Glomerular visceral epithelial cell (primary cell): ENCODE measurements at regions not wholly inside any gene's neighbourhood (a gene's known extent, or its start where the extent isn't known, plus 50 kb on each side); places are given as distances from the start of the nearest gene placed in this dataset.

ENCODE experiments used
- DNase-seq: peaks from one replicate; pipeline ENCODE4 v3.0.0-alpha.2; 2016; ENCODE audit errors: extremely low spot score

DNA sequence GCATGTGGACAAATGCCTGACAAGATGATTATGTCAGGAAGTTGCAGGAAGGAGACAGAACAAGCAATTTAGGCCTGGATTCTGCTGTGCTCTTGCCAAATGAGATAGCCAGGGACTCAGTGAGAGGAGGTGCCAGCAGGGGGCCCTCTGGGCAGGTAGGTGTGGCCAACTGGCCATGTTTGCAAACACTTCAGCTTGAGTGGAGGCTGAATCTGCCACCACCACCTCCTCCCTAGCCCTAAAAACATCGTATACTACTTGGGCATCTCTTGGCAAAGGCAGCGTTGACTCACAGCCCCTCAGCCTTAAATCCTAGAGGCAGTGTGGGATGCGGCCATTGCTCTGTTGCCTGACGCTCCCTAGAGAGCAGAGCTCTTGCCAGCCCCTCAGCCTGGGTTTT, 95.1 kb upstream of the PLET1 start:
- DNase-seq, result no peak

DNA sequence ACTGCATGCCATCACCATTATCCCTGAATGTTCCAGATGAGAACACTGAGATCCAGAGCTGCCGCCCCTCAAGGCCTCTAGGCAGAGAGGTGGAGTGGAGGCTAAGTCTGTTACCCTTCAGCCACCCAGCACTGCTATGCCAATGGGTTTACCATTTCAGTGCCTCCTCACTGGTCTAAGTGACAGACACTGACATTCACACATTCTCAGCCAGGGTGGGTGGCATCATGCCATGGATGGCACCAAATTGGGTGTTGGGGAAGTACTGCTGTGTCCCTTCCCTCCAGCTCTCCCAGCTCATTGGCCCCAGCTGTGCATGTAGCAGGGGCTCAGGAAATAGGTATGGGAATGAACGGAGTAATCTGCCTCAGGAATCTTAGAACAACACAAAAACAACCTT, 96.8 kb upstream of the PLET1 start:
- DNase-seq, result no peak

DNA sequence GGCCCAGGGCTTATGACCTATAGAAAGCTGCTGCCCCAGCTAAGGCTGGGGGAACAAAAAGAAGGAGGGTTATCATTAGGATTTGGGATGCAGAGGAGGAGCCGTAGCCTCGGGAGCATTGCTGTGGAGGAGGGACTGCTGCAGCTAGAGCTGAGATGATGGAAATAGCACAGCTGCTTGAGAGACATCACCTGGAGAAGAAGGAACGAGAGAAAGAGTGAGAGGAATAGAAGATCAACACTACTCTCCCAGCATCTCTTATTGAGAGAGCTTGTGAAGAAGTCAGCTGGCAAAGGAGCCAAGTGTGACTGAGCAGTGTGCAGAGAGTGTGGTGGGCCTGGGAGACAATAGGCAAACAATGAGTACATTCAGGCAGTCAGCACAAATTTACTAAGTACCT, 100.7 kb upstream of the PLET1 start:
- DNase-seq, result no peak

DNA sequence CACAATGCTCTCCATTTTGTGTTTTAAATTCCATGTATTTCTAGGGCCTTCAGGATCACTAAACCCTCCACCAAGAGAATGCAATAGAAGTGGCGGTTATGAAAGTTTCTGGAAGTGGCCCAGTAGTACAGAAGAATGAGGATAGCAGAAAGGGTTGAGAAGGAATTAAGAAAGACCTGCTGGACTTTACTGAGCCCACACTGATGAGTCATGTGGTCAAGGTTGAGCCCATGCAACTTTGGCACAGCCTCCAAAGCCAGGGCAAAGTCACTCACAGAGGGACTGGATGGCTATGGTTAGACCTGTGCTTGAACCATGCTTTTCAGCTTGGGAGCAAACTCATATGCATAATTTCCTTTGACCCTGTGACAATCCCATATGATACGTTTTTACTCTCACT, 102.9 kb upstream of the PLET1 start:
- DNase-seq, result no peak

DNA sequence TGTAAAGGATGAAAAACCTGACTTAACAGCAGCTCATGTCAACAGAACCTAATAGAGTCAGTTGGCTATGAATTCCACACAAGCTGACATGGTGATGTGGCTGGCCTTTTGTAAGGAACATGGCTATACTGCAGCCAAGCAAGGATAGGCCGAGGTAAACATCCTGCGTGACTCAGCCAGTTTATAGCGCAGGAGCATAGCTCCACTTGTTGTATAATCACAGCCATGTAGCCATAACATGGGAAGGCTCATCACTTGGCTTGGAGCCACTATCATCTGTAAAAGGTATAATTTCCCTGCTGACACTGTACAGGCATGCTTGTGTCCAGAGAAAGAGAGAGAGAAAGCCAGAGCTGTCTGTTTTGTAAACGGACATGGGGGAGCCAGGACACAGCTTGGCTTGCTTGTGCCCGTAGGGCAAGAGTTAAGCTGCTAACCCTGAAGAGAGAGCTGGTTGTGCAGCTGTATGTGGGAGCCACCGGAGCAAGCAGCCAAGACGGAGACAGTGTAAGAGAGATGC, 104.4 kb upstream of the PLET1 start:
- no peak for DNase-seq

DNA sequence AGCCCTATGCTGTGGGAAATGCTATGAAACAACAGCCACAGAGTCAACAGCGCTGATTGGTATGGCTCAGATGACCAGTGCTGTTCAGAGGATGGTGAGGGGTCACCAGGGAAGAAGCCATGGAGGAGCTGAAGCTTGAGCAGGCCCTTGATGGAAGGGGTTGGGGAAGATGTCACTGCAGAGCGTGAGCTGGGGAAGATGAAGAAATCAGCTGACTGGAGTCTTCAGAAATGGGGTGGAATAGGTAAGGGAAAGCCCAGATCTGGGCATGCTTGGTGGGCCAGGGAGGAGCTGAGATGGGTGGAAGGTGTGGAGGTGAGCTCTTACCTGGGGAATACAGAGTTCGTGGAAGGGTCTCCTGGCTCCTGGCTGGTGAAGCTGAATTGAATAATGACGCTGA, 105.4 kb upstream of the PLET1 start:
- DNase-seq, result no peak

DNA sequence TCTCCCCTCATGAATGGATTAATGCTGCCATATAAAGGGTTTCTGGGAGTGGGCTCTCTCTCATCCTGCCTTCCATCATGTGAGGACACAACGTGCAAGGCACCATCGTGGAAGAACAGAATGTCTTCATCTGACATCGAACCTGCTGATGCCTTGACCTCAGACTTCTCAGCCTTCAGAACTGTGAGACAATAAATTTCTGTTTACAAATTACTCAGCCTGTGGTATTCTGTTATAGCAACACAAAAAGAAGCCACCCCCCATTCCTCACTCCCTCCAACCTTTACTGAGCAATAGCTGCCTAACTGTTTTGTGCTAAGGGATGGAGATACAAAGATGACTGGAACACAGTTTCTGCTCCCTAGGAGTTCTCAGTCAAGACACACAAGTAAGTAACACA, 106.1 kb upstream of the PLET1 start:
- DNase-seq, result no peak

DNA sequence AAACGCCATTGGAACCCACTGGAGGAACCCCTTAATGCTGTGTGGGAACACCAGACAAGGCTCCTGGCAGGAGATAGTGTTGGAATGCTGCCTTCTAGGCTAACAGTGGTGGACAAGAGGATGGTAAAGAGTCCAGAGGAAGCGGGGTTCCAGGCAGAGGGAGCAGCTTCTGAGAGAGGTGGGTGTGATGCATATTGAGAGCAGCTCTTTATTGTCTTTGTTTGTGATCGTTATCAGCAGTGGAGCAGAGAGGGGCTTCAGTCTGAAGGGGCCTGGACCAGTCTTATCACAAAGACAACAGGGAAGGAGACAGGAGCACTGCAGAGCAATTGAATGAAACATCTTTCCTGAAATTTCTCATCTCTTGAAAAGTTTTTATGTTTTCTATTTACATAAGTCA, 106.8 kb upstream of the PLET1 start:
- no peak for DNase-seq

DNA sequence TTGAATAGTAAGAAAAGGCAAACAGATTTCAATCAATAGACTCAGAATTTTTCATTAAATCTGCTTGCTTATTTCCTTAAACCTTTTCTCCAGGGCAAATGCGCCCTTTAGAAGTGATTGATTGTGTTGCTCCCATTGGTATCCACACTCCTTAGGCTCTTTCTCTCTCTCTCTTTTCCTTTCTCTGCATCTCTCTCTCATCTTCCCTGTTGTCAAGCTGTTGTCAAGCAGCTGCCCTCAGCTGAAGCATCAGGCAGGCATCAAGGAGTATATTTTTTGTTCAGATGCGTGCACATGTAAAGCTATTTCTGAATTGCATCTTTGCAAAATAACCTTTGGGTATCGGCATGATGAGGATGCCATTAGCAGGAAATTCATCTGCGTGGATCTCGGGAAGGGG, 107.2 kb upstream of the PLET1 start:
- no peak for DNase-seq

DNA sequence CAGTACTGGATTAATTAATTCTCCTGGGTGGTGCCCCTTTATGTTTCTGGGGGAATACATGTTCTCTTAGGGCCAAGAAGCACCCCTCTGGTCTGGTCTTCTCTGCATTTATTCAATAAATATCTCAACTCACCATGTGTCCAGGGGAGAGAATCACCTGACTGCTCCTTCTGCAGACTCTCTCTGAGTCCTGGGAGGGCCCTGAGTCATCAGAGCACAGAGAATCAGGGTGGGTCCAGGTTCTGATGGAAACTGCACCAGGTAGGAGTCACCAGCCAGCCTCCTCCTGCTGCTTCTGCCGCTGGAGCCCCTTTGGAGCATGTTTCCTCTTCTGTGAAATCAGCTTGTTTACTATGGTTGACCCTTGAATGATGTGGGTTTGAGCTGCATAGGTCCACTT, 107.7 kb upstream of the PLET1 start:
- DNase-seq, result no peak

DNA sequence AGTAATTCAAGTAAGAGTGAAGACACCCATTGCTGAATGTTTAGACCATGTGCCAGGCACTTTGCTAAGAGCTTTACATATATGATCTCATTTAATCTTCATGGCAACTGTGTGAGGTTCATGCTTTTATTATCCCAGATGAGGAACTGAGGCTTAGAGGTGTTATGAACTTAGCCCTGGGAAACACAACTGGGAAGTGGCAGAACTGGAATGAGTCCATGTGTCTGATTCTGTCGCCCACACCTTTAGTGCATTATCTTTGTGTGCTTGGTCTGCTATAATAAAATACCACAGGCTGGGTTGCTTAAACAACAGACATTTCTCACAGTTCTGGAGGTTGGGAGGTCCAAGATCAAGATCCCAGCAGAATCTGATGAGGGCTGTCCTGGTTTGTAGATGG, 108.7 kb upstream of the PLET1 start:
- no peak for DNase-seq

DNA sequence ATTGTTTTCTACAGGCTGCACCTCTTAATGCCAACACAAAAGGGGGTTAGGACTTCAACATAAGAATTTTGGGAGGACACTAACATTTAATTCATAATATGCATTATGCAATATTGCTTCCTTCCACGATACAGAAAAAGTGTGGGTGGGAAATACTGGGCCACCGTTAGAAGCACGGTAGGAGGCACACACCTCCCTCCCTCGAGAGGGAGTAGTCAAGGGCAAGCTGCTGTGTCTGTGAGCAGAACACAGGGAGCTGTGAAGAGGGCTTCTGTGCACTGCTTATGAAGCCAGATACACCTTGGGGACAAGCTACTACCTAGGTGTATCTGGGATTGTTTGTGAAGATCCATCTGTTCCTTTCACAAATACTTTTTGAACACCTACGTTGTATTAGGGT, 109.3 kb upstream of the PLET1 start:
- no peak for DNase-seq

DNA sequence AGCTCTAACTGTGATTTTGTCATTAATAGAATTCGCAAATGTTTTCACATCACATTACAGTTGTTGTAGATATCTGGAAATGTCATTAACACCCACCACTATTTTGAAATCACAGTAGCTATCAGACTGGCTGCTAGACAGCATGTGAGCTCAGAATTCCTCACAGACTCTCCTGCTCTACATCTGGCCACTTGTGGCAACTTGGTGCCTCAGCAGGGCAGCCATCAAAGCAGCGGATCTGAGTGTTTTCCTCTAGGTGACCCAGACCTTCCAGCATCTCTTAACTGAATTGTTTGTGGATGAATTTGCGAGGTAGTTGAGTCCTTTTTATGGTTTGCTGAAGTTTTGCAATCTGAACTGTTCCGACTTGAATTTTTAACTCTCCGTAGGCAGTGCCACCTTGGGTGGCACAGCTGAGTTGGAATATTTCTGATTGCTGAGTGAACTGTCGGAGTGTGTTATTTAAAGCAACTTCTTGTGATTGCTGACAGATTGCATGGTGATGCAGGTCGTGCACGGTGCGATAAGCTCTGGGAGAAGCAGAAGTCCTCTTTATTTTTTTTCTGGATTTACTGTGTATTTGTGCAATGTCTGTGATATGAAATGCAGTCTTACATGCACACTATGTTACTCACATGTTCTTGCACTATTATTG, 114.0 kb upstream of the PLET1 start:
- no peak for DNase-seq

DNA sequence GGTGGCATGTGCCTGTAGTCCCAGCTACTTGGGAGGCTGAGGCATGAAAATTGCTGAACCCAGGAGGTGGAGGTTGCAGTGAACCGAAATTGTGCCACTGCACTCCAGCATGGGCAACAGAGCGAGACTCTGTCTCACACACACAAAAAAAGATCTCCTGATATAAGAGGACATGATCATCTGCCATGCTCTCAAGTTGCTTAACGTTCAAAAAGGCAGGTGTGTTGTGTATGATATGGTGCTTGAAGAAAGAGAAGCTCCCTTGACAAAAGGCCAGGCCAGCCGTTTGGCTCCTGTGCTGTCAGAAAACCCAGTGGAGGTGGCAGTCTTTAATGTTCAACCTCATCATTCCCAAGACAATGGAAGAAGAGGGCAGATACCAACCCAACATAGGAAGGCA, 117.3 kb upstream of the PLET1 start:
- no peak for DNase-seq

DNA sequence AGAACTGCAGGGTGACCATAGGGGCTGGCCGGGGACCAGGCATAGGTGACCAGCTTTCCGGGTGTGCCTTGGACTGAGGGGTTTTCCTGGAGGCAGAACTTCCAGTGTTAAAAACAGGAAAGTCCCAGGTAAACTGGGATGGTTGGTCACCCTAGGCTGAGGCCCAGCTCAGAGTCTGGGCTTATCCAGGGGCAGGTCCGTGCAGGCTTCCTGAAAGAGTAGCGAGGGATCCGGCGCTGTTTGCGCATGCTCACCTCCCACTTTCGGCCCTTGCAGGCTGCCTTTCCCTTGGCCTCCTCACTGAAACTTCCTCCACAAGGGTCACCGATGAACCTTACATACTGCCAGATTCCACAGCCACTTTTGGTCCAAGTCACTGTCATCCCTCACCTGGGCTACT, 119.8 kb upstream of the PLET1 start:
- DNase-seq, result no peak

DNA sequence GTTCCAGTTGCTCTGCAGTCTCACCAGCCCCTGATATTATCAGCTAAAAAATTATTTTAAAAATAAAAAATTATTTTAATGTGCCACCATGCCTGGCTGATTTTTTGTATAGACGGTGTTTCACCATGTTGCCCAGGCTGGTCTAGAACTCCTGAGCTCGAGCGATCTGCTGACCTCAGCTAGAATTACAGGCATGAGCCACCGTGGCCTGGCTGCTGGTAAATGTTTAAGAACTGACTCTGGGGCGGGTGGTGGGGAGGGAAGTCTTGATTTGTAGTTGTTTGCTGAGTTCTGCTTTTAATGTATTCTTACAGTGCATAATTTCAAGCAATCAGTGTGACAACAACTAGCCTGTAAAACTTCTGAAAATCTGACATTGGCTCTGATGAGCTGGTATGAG, 120.9 kb upstream of the PLET1 start:
- DNase-seq, result no peak

DNA sequence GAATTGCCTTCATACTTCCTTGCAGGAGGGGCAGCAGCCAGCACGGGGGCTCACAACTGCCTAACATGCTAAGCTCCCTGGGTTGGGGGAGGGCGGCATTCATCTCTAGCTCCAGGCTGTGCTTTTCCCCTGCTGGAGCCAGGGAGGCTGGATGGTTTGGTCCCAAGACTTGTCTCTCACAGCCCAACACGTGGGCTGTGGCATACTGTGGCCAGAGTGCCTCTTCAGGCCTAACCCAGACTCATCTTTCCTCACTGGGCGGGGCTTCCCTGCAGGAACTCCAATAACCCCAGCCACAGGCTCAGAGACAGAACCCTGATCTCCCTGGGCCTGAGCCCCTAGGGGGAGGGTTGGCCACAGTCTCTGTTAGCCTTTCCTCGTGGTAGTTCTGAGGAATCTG, 121.9 kb upstream of the PLET1 start:
- no peak for DNase-seq

DNA sequence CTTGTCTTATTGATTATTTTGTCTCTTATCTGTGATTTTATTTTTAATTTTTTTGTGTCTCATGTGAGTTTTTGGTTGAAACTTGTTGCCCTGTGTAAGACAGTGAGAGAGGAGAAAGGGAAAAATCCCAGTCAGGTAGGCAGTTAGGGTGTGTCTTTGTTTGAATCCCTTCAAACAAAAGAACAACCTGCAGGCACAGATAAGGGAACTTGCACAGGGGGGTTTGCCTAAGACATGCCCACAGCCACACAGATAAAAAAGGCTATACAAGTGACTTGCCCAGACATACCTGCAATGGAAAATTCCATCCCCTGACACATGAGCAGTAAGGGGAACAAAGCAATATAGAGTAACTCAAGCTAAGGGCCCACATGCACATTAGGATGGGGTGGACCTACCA, 127.8 kb upstream of the PLET1 start:
- no peak for DNase-seq

DNA sequence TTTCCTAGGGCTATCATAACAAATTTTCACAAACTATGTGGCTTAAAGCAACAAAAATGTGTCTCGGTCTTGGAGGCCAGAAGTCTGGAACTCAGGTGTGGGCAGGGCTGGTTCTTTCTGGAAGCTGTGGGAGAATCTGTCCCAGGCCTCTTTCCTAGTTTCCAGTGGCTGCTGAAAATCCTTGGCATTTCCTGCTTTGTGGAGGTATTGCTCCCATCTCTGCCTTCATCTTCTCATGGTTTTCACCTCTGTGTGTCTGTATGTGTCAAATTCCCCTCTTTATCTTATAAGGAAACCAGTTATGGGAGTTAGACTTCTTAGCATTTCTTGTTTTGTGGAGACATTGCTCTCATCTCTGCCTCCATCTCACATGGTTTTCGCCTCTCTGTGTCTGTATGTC, 130.4 kb upstream of the PLET1 start:
- DNase-seq, result no peak

DNA sequence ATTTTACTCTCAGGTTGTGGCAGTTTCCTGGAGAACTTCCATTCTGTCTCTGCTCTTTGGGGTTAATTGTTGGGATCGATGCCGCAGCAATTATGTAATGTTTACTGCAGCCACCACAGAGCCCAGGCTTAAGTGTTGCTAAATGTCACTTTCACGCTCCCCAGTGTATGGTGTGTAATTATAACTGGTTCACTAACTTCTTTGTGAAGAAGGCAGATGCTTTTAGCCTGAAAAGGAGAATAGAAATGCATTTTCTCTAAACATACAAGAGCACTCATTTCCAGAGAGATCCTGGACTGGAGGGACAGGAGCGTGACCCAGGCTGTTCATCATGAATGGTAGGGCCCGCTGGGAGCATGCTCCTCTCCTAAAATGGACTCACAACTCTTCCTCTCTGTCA, 132.2 kb upstream of the PLET1 start:
- no peak for DNase-seq

DNA sequence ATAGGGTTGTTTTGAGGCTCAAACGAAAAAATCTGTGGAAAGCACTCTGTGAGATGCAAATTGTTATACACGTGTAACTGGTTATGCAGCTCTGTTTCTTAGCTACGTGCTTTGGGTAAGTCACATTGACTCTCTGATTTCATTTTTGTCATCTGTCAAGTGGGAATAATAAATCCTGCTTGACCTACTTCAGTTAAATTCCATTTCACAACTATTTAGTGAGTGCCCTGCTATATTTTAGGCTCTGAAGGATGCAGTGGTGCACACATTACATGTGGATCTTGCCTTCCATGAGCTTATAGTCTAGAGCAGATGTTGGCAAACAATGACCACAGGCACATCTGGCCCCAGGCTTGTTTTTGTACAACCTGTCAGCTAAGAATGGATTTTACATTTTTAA, 133.6 kb upstream of the PLET1 start:
- DNase-seq, result no peak

DNA sequence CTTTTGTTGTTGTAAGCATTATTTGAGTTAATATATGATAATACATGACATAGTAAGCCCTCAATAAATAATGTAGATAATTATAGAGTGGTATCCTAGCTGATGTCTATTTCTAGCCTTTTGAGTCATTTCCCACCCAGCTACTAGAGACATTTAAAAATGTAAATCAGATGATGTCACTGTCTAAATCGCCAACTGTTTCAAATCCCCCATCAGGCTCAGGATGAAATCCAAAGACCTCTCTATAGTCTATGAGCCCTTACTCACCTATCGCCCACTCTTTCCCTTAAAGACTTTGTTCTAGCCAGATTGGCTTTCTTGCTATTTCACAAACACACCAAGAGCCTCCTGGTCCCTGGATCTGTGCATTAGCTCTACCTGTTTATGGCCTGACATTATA, 135.4 kb upstream of the PLET1 start:
- no peak for DNase-seq

DNA sequence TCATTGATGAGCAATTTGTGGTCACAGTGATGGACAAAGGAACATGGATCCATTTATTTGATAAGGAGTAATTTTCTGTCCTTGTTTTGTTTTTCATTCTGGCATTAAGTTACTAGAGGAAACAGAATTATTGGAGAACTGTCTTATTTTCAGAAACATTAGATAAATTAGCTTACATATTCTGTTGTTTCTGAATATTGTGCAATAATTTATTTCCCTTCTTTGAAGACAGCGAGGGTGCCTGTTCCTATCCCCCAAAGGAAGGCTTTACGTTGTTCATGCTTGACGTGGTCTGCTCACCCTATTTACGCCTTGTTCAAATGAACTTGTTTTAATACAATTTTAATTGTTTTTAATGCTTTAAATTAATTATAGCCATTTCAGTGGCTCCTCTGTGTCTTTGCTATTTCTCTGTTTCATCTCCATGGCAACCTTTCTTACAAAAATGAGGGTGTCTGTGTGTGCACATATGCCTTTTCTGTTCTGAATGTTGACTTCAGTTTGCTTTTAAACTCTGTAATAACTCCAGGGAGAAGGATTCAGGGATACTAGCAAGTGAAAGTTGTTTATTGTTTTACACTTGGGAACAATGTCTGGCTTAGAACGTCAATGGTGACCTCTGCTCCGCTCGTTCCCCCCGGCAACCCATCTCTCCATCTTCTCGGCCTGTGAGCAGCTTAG, 138.3 kb upstream of the PLET1 start:
- DNase-seq, result no peak

DNA sequence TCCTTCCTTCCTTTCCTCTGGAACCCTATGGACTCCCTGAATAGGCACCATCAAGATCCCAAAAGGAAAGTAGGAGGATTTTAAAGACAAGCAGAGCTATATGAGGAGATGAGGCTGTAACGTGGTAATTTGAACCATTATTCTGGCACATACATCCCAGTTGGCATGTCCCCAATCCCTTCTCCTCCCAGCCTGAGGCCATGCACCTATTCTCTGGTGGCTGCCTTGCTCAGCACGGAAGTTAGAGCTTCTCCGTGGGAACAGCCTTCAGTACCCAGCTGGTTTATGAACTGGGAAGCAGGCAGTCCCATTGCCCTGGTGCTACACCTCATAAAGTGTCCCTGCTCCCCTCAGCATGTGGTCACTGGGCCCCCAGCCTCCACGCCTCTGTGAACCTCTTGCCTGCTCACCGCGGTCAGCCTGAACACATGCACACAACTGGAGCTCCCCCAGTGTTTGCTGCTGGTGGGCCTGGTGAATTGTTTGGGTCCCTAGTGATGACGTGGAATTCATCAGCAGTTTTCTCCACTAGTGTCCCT, 139.9 kb upstream of the PLET1 start:
- DNase-seq, result no peak
